Left lung (tissue), 4 donors: ENCODE measurements at regions not wholly inside any gene's neighbourhood (a gene's known extent, or its start where the extent isn't known, plus 50 kb on each side); places are given as distances from the start of the nearest gene placed in this dataset.

Source experiments
- ATAC-seq: fragments of 200-7000 bp; cut with Tn5 transposase; one replicate; pipeline ENCODE4 v1.9.1; 2020; ENCODE audit warnings: moderate library complexity
- DNase-seq, 4 donors: peaks; one replicate each; pipeline ENCODE4 v3.0.0-alpha.2; 2013 to 2020
- H3K27ac ChIP-seq, 2 donors: fragments of 200-600 bp; sonication (generic) in 1 of 2; one replicate each; pipeline versions ENCODE4 v1.5.0 to v1.8.0; 2020 to 2021
- H3K27me3 ChIP-seq, 2 donors: fragments of 200-600 bp; sonication (generic) in 1 of 2; one replicate each; pipeline versions ENCODE4 v1.5.0 to v1.8.0; 2020 to 2021
- H3K36me3 ChIP-seq, 2 donors: fragments of 200-600 bp; sonication (generic) in 1 of 2; one replicate each; pipeline versions ENCODE4 v1.5.0 to v1.8.0; 2020 to 2021
- H3K4me1 ChIP-seq, 2 donors: fragments of 200-600 bp; one replicate each; pipeline ENCODE4 v1.8.0; 2021
- H3K4me3 ChIP-seq, 2 donors: fragments of 200-600 bp; sonication (generic) in 1 of 2; one replicate each; pipeline versions ENCODE4 v1.5.0 to v1.8.0; 2020 to 2021; ENCODE audit warnings: mild to moderate bottlenecking in 1 of 2
- H3K9me3 ChIP-seq, 2 donors: fragments of 200-600 bp; sonication (generic) in 1 of 2; one replicate each; pipeline versions ENCODE4 v1.5.0 to v1.8.0; 2020 to 2021
- CTCF ChIP-seq, 2 donors: fragments of 200-600 bp; sonication (generic) in 1 of 2; IDR thresholded peaks; one replicate each; pipeline versions ENCODE4 v1.5.0 to v1.8.0; 2021; ENCODE audit warnings: antibody characterized with exemption in 2 of 2
- intact Hi-C, 2 donors: fragments of 100-400 bp; cut with DNase I; formaldehyde crosslinking; loops; one replicate each; pipeline versions ENCODE4 v1.11.2 to v1.14.2; 2022
- donor health status: DM: no; HTN: yes; CAD: no.
- donor health status: DM: no; HTN: no; CAD: no.

- DNase-seq (no peak), ATAC-seq (no peak)
- intact Hi-C loops: no loop called here
- Histone ChIP-seq H3K4me1 (no peaks in the 10 kb centered on the region), H3K36me3 (no peaks in the 10 kb centered on the region), H3K9me3 (no peaks in the 10 kb centered on the region), H3K27ac (no peak overlapping the region), H3K4me3 (no peak overlapping the region), H3K27me3 (no peaks in the 10 kb centered on the region)
- TF ChIP-seq CTCF (IDR thresholded peaks at IDR 0.05): no peak
Measured at GRCh38 chr2:225207471-225207870, 165.2 kb upstream of the DOCK10 start.

- intact Hi-C loops: no loop called here
- DNase-seq: peak in 1 of 4 donors; percentile 14
- H3K36me3 ChIP-seq: no peaks in the 10 kb centered on the region
Measured at GRCh38 chr2:225207043-225207442, 164.8 kb upstream of the DOCK10 start.

GRCh38 chr2:225196579-225196978 lies 154.3 kb upstream of the DOCK10 start:
- ATAC-seq (no peak), DNase-seq (no peak)

More at GRCh38 chr2:225207043-225207442, 164.8 kb upstream of the DOCK10 start:
- no peaks in the 10 kb centered on the region for H3K4me1 ChIP-seq
- H3K27ac ChIP-seq: no peak overlapping the region
- no peaks in the 10 kb centered on the region for H3K27me3 ChIP-seq
- TF ChIP-seq CTCF (IDR thresholded peaks at IDR 0.05): no peak
- no peak overlapping the region for H3K4me3 ChIP-seq
- H3K9me3 ChIP-seq: no peaks in the 10 kb centered on the region
- no peak for ATAC-seq

GRCh38 chr2:225192869-225193268 lies 150.6 kb upstream of the DOCK10 start:
- ATAC-seq (no peak), DNase-seq (no peak)
- Histone ChIP-seq H3K27me3 (no peaks in the 10 kb centered on the region), H3K4me1 (no peaks in the 10 kb centered on the region), H3K27ac (no peak overlapping the region), H3K4me3 (no peak overlapping the region), H3K9me3 (no peaks in the 10 kb centered on the region), H3K36me3 (no peaks in the 10 kb centered on the region)
- intact Hi-C loops: no loop called here
- no peak for TF ChIP-seq CTCF (IDR thresholded peaks at IDR 0.05)

More at GRCh38 chr2:225196579-225196978, 154.3 kb upstream of the DOCK10 start:
- Histone ChIP-seq H3K36me3 (no peaks in the 10 kb centered on the region), H3K4me3 (no peak overlapping the region), H3K4me1 (no peaks in the 10 kb centered on the region), H3K27me3 (no peaks in the 10 kb centered on the region), H3K27ac (no peak overlapping the region), H3K9me3 (no peaks in the 10 kb centered on the region)
- intact Hi-C loops: no loop called here
- no peak for TF ChIP-seq CTCF (IDR thresholded peaks at IDR 0.05)

- ATAC-seq: no peak
- TF ChIP-seq CTCF (IDR thresholded peaks at IDR 0.05): no peak
- Histone ChIP-seq H3K27me3 (no peaks in the 10 kb centered on the region), H3K27ac (no peak overlapping the region), H3K4me1 (no peaks in the 10 kb centered on the region), H3K9me3 (no peaks in the 10 kb centered on the region), H3K4me3 (no peak overlapping the region), H3K36me3 (no peaks in the 10 kb centered on the region)
- DNase-seq: no peak
- intact Hi-C loops: no loop called here
Measured at GRCh38 chr2:225190987-225191386, 148.7 kb upstream of the DOCK10 start.
